Lower leg skin (tissue), 4 donors: ENCODE measurements at regions not wholly inside any gene's neighbourhood (a gene's known extent, or its start where the extent isn't known, plus 50 kb on each side); places are given as distances from the start of the nearest gene placed in this dataset.

Experiments
- DNase-seq, 2 donors: peaks; one replicate each; pipeline ENCODE4 v3.0.0-alpha.2; 2019; ENCODE audit warnings: low spot score in 2 of 2
- H3K4me3 ChIP-seq: fragments of 200-600 bp; sonication (generic); 2 replicates; pipeline ENCODE4 v1.5.1; 2017; ENCODE audit warnings: mild to moderate bottlenecking, low read depth; ENCODE audit not compliant: poor library complexity, severe bottlenecking
- CTCF ChIP-seq, 3 donors: fragments of 450-650 bp; IDR thresholded peaks; one replicate each; pipeline ENCODE4 v1.5.1; 2016; ENCODE audit warnings: antibody characterized with exemption in 3 of 3, mild to moderate bottlenecking in 3 of 3, moderate library complexity in 2 of 3
- POLR2A ChIP-seq, 2 donors: fragments of 450-650 bp; IDR thresholded peaks; one replicate each; pipeline ENCODE4 v1.6.1; 2016 to 2017; ENCODE audit warnings: antibody characterized with exemption in 2 of 2, mild to moderate bottlenecking in 1 of 2, moderate library complexity in 1 of 2
- WGBS, 2 donors: methylation state at CpG; one replicate each; pipeline ENCODE4 v1.1.5; 2018; 5-methylcytosine and 5-hydroxymethylcytosine counted together
- intact Hi-C: fragments of 100-400 bp; cut with DNase I; formaldehyde crosslinking; loops from one replicate; pipeline ENCODE4 v1.15.0; 2023; ENCODE audit warnings: low total_unique reads

DNA sequence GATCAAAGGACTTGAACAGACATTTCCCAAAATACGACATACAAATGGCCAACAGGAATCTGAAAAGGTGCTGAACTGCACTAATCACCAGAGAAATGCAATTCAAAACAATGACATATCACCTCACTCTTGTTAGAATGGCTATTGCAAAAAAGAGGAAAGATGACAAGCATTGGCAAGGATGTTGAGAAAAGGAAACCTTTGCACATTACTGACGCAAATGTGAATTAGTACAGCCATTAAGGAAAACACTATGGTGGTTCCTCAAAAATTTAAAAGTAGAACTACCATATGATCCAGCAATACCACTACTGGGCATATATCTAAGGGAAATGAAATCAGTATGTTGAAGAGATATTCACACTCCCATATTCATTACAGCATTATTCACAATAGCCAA is 57.7 kb upstream of the ASPRV1 start:
- TF ChIP-seq CTCF (IDR thresholded peaks at IDR 0.05) (no peak), POLR2A (IDR thresholded peaks at IDR 0.05) (no peak)
- 84 to 90% methylated on average over 2 of the region's 2 CpGs for whole genome bisulfite sequencing, 2 donors
- intact Hi-C loops = no loop called here
- no peak overlapping the region for H3K4me3 ChIP-seq
- DNase-seq = no peak

DNA sequence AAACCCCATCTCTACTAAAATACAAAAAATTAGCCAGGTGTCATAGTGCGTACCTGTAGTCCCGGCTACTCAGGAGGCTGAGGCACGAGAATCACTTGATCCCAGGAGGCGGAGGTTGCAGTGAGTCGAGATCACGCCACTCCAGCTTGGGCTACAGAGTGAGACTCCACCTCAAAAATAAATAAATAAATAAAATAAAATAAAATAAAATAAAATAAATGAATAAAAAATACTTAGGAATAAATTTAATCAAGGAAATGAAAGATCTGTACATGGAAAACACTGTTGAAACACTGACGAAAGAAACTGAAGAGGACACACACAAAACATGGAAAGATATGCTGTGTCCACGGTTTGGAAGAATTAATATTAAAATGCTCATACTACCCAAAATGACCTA is 56.5 kb upstream of the ASPRV1 start:
- TF ChIP-seq CTCF (IDR thresholded peaks at IDR 0.05) = no peak
- TF ChIP-seq POLR2A (IDR thresholded peaks at IDR 0.05) = no peak
- intact Hi-C loops = no loop called here
- 92 to 97% methylated on average over 8 of the region's 8 CpGs for WGBS, 2 donors

GRCh38 chr2:70014959-70015358 is 53.5 kb upstream of the ASPRV1 start:
- TF ChIP-seq CTCF (IDR thresholded peaks at IDR 0.05) = no peak
- TF ChIP-seq POLR2A (IDR thresholded peaks at IDR 0.05) = no peak
- no peak overlapping the region for H3K4me3 ChIP-seq
- intact Hi-C loops = no loop called here

More for the DNA sequence above, 56.5 kb upstream of the ASPRV1 start:
- H3K4me3 ChIP-seq = no peak overlapping the region
- DNase-seq = peak in 1 of 2 donors; percentile 36

GRCh38 chr2:70012887-70013286 is 51.5 kb upstream of the ASPRV1 start:
- intact Hi-C loops = no loop called here
- 86 to 94% methylated on average over 1 of the region's 1 CpG for WGBS, 2 donors
- DNase-seq = no peak

More at GRCh38 chr2:70014959-70015358, 53.5 kb upstream of the ASPRV1 start:
- DNase-seq = no peak

GRCh38 chr2:70011786-70012185 is 50.4 kb upstream of the ASPRV1 start:
- TF ChIP-seq CTCF (IDR thresholded peaks at IDR 0.05) (no peak), POLR2A (IDR thresholded peaks at IDR 0.05) (no peak)
- peak in 1 of 2 donors; percentile 65 for DNase-seq
- intact Hi-C loops = no loop called here
- H3K4me3 ChIP-seq = no peak overlapping the region
- WGBS, 2 donors = 90 to 94% methylated on average over 7 of the region's 7 CpGs

More at GRCh38 chr2:70012887-70013286, 51.5 kb upstream of the ASPRV1 start:
- TF ChIP-seq POLR2A (IDR thresholded peaks at IDR 0.05) = no peak
- no peak for TF ChIP-seq CTCF (IDR thresholded peaks at IDR 0.05)
- H3K4me3 ChIP-seq = no peak overlapping the region

DNA sequence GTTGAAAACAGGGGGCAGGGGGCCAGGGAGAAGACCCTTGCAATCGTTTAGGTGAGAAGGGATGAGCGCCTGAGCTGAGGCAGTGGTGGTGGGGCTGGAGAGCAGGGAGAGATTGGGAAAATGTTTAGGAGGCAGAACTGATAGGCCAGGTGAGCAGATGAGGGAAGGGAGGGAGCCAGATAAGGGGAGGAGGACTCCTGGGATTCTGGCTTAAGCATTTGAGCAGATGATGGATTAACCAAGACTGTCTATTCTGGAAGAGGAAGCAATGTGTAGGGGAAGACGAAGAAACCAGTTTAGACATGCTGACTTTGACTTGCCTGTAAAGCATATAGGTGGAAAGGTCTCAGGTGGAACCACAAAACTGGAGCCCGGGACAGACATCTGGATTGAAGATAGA is 49.9 kb upstream of the ASPRV1 start:
- TF ChIP-seq CTCF (IDR thresholded peaks at IDR 0.05) = no peak
- TF ChIP-seq POLR2A (IDR thresholded peaks at IDR 0.05) = no peak
- 73 to 80% methylated on average over 4 of the region's 4 CpGs for WGBS, 2 donors
- intact Hi-C loops = no loop called here
- DNase-seq = peak in 1 of 2 donors; percentile 39
- H3K4me3 ChIP-seq = no peak overlapping the region
